T follicular helper cell (primary cell): ENCODE measurements at regions not wholly inside any gene's neighbourhood (a gene's known extent, or its start where the extent isn't known, plus 50 kb on each side); places are given as distances from the start of the nearest gene placed in this dataset.
"Not testable (repeated sequence)": the region's sequence is repeated elsewhere in the genome, so short reads cannot be mapped to it uniquely, and the experiment has no call there.

Source experiments
- DNase-seq: peaks from one replicate; pipeline ENCODE4 v3.0.0-alpha.2; 2020; ENCODE audit warnings: low read depth

- DNase-seq, result no peak
Measured at GRCh38 chr6:140538926-140539325, 1164.5 kb upstream of the CITED2 start.

- DNase-seq, result no peak
Measured at GRCh38 chr6:140537834-140538705, 1163.6 kb upstream of the CITED2 start.

GRCh38 chr6:140537211-140537610, 1162.8 kb upstream of the CITED2 start:
- DNase-seq, result no peak

GRCh38 chr6:140535511-140535910, 1161.1 kb upstream of the CITED2 start:
- DNase-seq, result no peak

GRCh38 chr6:140533526-140533925, 1159.1 kb upstream of the CITED2 start:
- DNase-seq, result no peak

- no peak for DNase-seq
Measured at GRCh38 chr6:140504776-140505175, 1130.3 kb upstream of the CITED2 start.

GRCh38 chr6:140500849-140501248, 1126.4 kb upstream of the CITED2 start:
- DNase-seq, result no peak

GRCh38 chr6:140499607-140500006, 1125.2 kb upstream of the CITED2 start:
- no peak for DNase-seq

- no peak for DNase-seq
Measured at GRCh38 chr6:140494321-140495108, 1120.1 kb upstream of the CITED2 start.

- DNase-seq, result not testable (repeated sequence)
Measured at GRCh38 chr6:140493470-140493869, 1119.0 kb upstream of the CITED2 start.

GRCh38 chr6:140490081-140490480, 1115.6 kb upstream of the CITED2 start:
- no peak for DNase-seq

GRCh38 chr6:140487586-140487985, 1113.1 kb upstream of the CITED2 start:
- DNase-seq, result no peak

GRCh38 chr6:140486450-140487361, 1112.3 kb upstream of the CITED2 start:
- no peak for DNase-seq

GRCh38 chr6:140485740-140486449, 1111.4 kb upstream of the CITED2 start:
- DNase-seq, result no peak

- DNase-seq, result no peak
Measured at GRCh38 chr6:140480852-140481251, 1106.4 kb upstream of the CITED2 start.

GRCh38 chr6:140478631-140479030, 1104.2 kb upstream of the CITED2 start:
- DNase-seq, result no peak

- DNase-seq, result no peak
Measured at GRCh38 chr6:140475086-140475485, 1100.6 kb upstream of the CITED2 start.

GRCh38 chr6:140464720-140465119, 1090.3 kb upstream of the CITED2 start:
- no peak for DNase-seq

- DNase-seq, result no peak
Measured at GRCh38 chr6:140463312-140463710, 1088.9 kb upstream of the CITED2 start.

GRCh38 chr6:140462453-140463311, 1088.2 kb upstream of the CITED2 start:
- no peak for DNase-seq
